KG1 (cell line): ENCODE measurements at regions not wholly inside any gene's neighbourhood (a gene's known extent, or its start where the extent isn't known, plus 50 kb on each side); places are given as distances from the start of the nearest gene placed in this dataset.

Experiments
- DNase-seq: peaks from one replicate; lab custom pipeline; 2025; lab: John Stamatoyannopoulos, UW

DNA sequence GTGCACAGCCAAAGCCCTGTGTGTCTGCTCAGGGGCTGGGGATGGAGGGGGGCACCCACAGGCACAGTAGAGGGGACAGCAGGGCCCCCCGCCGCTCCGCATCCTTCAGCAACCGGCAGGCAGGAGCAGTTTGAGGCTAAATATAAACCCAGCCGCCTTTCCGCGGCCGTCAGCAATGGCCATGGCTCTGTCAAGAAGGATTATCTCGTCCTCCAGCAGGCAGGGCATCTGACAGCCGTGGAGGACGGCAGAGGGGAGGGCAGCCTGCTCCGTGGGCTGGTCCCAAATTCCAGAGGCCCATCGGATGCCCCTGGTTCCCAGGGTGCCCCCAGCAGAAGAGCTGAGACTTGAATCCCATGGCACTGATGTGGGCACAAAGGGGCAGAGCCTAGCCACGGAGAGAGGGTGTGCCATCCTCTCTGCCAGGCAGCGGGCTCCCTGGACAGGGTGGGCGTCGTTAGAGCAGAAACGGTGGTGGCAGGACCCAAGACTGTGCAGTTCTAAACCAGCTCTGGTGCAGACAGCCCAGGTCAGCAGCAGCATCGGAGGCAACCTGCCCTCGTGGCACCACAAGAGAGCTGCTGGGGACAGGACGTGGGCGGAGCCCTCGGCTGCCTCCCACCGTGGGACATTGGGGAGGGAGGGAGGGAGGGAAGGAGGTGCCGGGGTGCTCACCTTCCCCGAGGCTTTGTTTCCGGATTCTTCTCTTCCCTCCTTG, 198.8 kb upstream of the CIBAR2 start:
- no peak for DNase-seq

GRCh38 chr16:85311741-85312140, 199.5 kb upstream of the CIBAR2 start:
- no peak for DNase-seq

DNA sequence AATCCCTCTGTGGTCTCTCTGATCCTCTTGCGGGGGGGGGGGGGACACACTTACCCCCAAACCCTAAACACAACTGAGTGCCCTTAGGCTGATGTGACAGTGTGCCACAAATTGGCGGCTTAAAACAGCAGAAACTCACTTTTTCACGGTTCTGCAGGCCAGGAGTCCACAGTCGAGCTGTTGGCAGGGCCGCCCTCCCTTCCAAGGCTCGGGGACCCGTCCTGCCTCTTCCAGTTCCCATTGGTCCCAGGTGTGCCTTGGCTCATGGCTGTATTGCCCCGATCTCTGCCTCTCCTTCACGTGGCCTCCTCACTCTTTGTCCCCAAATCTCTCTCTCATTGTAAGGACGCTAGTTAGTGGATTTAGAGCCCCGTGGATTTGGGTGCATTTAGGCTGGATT, 199.9 kb upstream of the CIBAR2 start:
- DNase-seq = no peak

DNA sequence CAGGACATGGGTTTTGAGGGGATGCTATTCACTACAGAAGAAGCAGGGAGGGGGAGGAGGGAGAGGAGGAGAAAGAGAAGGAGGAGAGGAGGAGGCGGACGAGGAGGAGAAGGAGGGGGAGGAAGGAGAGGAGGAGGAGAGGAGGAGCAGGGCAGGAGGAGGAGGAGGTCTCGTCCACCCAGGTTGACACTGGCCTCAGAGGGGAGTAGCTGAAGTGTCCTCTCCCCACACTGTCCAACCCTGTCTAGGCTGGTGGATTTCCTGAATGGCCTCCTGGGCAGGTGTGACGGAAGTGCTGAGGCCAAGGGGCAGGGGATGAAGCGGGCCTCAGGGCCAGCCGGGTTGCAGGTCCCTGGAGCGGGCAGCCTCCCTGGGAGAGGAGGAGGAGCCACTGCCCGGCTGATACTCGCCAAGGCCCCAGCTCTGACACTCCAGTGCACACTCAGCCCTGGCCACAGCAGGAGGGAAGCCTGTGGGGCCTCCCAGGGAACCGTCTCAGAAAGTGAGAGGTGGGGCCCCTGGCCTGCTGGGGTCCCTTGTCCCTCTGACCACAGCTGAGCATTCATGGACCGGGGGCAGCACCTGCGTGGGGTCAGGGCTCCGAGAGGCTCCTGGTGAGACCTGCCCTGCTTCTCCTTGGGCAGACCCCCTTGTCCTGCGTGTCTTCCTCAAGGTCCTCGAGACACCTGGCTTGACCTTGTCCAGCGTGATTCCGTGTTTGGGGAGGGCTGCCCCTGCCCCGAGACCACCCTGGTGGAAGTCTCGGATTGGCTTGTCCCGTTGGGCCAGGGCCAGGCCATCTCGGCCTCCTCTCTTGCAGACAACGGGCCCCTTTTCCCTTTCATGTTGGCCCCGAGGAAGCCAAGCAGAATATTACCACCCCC, 200.6 kb upstream of the CIBAR2 start:
- no peak for DNase-seq

DNA sequence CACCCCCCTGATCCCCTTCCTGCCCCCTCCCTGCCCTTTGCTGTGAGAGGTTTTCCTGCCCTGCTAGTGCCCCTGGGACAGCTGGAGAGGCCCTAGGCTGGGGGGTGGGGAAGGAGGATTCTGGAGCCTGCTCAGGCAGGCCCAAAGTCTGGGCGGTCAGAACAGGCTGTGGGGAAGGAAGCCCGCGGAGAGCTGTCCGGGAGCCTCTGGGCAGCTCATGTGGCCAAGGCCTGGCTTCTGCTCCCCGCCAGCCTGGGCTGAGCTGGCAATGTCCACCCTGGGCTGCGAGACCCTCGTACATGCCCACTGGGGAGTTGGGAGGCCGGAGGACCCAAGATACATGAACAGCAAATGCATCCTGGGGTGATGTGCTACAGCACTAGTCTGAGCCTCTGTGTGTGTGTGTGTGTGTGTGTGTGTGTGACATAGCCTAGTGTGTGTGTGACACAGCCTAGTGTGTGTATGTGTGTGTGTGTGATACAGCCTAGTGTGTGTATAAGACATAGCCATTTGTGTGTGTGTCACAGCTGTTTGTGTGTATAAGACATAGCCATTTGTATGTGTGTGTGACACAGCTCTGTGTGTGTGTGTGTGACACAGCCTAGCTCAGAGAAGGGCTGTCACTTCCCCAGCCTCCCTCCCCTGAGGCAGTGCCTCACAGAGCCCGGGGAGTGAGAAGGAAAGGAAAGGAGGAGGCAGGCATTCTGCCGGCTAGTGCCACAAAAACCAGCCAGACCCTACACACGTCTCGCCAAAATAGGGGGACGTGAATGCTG, 201.4 kb upstream of the CIBAR2 start:
- DNase-seq = no peak

- no peak for DNase-seq
Observed at GRCh38 chr16:85314512-85314971, 202.3 kb upstream of the CIBAR2 start.

GRCh38 chr16:85315866-85316265, 203.6 kb upstream of the CIBAR2 start:
- no peak for DNase-seq

DNA sequence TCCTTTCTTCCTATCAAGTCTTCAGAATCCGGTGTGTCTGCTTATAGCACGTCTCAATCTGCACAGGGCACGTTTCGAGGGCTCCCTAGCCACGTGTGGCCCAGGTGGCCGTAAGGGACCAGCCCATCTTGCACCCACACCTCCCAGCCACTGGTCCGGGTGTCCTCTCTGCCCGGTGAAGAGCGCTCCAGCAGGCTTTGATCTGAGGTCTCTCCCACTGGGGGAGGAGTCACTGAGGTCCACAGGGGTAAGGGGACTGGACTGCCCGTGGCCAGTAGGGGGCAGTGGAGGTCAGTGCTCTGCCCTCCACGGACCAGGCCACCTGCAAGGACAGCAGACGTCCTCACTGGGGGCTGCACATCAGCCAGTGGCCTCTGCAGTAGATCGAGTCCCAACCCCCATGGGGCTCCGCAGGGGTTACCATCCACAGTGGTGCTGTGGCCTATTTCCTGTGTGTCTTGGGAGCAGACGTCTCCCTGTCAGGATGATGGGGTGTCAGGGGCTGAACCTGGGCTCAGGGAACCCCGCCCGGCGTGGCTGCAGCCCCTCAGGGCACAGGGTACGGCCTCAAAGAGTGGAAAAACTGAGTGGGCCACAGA, 204.1 kb upstream of the CIBAR2 start:
- DNase-seq = peak; percentile 22

GRCh38 chr16:85316944-85317343, 204.7 kb upstream of the CIBAR2 start:
- DNase-seq = no peak

DNA sequence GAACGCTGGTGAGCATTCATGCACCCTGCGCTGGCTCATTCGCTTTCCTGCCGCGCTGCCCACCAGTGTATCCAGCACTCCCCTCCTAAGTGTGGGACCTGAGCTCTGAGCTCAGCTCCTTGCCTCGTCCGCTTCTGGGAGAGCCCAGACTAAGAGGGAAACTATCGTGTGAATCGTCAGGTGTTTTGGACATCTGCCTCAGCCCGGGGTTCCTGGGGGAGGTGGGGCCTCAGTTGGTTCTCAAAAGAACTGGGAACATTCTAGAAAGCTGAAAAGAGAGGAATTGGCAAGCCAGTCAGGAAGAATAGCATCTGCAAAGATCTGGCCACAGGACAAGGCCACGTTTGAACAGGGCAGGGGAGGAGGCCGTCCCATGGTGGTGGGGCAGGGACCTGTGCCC, 205.4 kb upstream of the CIBAR2 start:
- DNase-seq = no peak

DNA sequence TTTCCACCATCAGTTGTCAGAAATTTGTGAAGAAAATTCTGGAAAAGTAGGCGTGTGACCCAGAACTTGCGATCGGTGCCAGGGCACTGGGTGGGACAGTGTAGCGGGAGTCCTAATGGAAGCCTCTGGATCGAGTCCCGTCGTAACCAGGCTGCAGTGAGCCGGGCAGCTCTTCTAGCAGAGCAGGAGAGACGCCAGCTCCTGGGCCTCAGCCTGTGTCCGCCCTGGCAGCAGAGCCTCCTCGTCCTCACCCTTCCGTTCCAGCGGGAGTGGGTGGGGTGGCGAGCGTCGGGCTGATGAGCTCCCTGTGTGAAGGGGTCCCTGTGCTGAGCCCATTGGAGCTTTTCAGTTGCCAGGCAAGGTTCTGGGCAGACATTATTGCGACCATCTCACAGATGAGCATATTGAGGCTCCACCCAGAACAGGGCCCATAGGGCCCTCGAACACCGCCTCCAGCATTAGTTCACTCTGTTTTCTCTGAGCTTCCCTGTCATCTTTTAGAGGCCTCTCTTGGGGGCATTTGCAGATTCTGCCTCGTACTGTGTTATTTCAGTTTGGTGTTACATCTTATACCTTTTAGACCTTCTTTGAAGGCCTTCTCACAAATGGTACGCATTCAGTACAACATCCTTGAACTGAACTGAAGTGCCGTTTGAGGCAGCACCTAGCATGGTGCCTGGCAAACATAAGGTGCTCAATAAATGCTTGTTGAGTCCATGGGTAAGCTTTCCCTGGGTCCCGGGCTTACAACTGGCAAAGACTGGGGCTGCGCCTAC, 207.1 kb upstream of the CIBAR2 start:
- no peak for DNase-seq

DNA sequence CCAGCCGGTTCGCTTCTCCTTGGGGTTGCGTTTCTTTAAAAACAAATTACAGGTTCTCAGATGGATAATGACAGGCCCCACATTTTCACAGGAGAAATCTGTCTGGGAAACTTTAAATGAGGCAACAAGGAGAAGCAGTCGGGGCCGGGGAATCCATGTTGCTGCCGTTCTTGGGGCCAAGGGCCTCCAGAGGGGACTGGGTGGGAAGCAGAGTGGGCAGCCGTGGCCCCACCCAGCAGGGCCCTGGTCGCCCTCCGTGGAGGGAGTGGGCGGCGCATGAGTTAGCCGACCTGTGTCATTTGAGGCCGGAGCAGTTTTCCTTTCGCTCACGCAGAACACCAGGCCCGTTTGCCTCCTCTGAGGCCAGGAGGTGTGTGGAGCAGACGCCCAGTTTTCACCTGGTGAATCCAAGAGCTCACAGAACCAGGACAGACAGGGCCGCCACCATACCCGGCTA, 207.7 kb upstream of the CIBAR2 start:
- no peak for DNase-seq

DNA sequence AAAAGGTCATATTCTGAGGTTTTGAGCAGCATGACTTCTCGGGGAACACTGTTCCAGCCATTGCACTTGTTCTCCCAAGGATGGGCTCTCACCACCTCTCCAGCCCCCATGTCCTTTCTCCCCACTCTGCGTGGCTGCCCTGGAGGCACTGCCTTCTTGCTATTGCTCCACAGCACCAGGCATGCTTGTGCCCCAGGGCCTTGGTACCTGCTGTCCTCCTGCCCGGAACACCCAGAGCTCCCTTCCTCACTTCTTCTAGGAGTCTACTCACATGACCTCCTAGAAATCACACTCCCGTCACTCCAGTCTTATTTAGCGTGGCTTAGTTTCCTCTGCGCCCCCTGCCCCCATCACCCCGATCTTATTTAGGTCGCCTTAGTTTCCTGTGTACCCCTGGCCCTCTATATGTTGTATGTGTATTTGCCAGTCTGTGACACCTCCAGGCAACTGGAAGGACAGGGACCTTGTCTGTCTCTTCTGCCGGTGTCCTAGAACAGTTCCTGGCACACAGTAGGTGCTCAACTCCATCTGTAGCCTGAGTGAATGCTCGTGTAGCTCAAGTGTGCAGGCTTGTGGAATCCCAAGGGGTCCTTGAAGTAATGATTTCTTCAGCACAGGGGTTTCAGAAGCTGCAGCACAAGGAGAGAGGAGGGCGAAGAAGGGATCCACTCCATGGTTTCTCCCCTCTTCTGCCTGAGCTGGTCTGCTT, 208.6 kb upstream of the CIBAR2 start:
- no peak for DNase-seq

GRCh38 chr16:85321509-85322271, 209.4 kb upstream of the CIBAR2 start:
- no peak for DNase-seq

DNA sequence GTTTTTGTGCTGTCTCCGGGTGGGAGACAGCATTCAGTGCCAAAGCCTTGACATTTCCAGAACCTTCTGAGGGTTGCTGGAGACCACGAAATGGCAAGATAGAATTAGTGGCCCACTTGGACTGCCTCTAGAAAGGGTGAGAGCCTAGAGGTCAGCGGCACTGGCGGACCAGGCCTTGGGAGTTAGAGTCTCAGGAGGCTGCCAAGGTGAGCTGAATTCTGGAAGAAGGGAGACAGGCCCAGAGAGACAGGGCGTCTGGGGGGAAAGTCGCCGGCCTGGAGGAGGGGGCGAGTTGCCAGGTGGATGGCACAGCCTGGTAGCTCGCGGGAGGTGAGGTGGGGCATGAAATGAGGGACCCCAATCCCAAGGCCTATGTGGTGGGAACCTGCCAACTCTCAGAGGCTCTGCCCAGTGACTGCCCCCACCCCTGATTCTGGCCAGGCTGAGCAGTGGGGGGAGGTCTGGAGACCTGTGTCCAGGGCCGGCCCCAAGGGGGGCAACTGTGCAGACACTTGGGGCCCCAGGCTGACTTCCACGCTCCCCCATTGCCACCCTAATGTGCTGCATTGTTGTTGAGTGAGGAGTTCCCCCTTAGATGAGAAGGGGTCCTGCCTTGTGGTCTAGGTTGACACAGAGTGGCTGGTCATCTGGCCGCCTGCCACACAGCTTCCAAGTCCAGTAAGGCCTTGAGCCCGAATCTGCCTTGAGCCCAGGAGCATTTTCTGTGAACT, 211.1 kb upstream of the CIBAR2 start:
- no peak for DNase-seq

- no peak for DNase-seq
Observed at GRCh38 chr16:85323961-85324253, 211.6 kb upstream of the CIBAR2 start.

DNA sequence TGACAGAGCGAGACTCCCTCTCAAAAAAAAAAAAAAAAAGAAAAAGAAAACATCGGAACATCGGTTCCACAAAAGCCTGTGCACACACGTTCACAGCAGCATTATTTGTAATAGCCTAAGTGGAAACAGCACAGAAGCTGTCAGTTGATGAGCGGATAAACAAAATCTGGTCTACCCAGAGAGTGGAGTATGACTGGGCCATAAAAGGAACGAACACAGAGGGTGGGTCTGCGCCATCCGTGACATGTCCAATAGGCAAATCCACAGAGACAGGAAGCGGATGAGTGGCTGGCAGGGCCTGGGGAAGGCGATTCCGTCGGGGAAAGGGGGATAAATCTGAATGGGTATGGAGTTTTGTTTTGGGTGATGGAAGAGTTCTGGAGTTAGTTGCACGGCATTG, 212.2 kb upstream of the CIBAR2 start:
- DNase-seq = no peak

DNA sequence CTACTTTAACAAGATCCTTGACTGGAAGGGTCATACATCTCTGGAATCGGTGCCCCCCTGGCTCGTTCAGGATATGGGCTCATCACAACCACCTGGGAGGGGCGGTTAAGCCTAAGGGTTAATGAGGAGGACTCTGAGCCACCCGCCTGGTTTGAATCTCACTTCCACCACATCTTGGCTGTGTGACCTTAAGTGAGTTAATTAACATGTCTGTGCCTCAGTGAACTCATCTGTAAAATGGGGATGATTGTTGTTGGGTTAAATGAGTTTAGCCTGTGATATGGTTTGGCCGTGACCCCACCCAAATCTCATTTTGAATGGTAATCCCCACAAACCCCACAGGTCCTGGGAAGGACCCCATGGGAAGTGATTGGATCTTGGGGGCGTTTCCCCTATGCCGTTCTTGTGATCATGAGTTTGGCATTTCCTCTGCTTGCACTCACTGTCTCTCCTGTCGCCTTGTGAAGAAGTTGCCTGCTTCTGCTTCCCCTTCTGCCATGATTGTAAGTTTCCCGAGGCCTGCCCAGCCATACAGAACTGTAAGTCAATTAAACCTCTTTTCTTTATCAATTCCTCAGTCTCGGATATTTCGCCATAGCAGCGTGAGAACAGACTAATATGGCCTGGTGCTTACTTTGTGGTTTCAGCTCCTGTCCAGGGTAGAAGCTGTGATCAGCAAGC, 214.0 kb upstream of the CIBAR2 start:
- DNase-seq = no peak

DNA sequence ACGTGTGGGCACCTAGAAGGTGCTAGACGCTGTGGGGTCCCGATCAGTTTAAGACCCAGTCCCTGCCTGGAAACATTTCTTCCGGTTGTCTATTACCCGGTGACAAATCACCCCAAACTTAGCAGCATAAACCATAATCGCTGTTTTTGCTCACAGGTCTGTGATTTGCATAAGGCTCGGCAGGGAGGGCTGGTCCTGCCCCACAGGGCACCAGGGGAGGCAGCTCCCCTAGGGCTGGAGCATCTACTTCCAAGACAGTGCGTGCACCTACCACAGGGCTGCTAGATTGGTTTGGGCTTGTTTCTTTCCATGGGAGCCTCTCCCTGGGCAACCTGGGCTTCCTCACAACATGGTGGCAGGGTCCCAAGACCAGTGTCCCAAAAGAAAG, 214.5 kb upstream of the CIBAR2 start:
- no peak for DNase-seq
